Neural progenitor cell (in vitro differentiated cells): ENCODE measurements at regions not wholly inside any gene's neighbourhood (a gene's known extent, or its start where the extent isn't known, plus 50 kb on each side); places are given as distances from the start of the nearest gene placed in this dataset.

ENCODE experiments used
- DNase-seq: peaks from one replicate; pipeline ENCODE4 v3.0.0-alpha.2; 2016; ENCODE audit warnings: low spot score
- H2AFZ ChIP-seq: fragments of 200-600 bp; sonication (generic); replicated peaks from 2 replicates; pipeline ENCODE4 v1.6.1; 2016; ENCODE audit warnings: antibody characterized with exemption
- H3F3A ChIP-seq: fragments of 200-600 bp; sonication (generic); 2 replicates; pipeline ENCODE4 v1.6.1; 2016; ENCODE audit warnings: antibody characterized with exemption, low read depth
- H3K27ac ChIP-seq: fragments of 200-600 bp; sonication (generic); 2 replicates; pipeline ENCODE4 v1.5.1; 2016; ENCODE audit warnings: mild to moderate bottlenecking
- H3K27me3 ChIP-seq: fragments of 200-600 bp; sonication (generic); 2 replicates; pipeline ENCODE4 v1.6.1; 2016; ENCODE audit warnings: mild to moderate bottlenecking, moderate library complexity
- H3K36me3 ChIP-seq: fragments of 200-600 bp; sonication (generic); 2 replicates; pipeline ENCODE4 v1.5.1; 2016
- H3K4me1 ChIP-seq: fragments of 200-600 bp; sonication (generic); 2 replicates; pipeline ENCODE4 v1.6.1; 2016; ENCODE audit warnings: mixed run types
- H3K4me2 ChIP-seq: fragments of 200-600 bp; sonication (generic); 2 replicates; pipeline ENCODE4 v1.6.1; 2016
- H3K4me3 ChIP-seq: fragments of 200-600 bp; sonication (generic); 2 replicates; pipeline ENCODE4 v1.5.1; 2016
- H3K79me2 ChIP-seq: fragments of 200-600 bp; sonication (generic); 2 replicates; pipeline ENCODE4 v1.6.1; 2016; ENCODE audit warnings: low read depth
- H3K9ac ChIP-seq: fragments of 200-600 bp; sonication (generic); 2 replicates; pipeline ENCODE4 v1.6.1; 2016
- H3K9me3 ChIP-seq: fragments of 200-600 bp; sonication (generic); 2 replicates; pipeline ENCODE4 v1.5.1; 2016; ENCODE audit warnings: low read depth
- H4K20me1 ChIP-seq: fragments of 200-600 bp; sonication (generic); 2 replicates; pipeline ENCODE4 v1.6.1; 2016; ENCODE audit warnings: low read depth
- H3K27ac Mint-ChIP-seq: 3 replicates; pipeline ENCODE4 v1.8.0; 2021; ENCODE audit warnings: mixed read lengths
- H3K27me3 Mint-ChIP-seq: 2 replicates; pipeline ENCODE4 v1.8.0; 2022; ENCODE audit warnings: low read depth, mild to moderate bottlenecking, inconsistent platforms, moderate library complexity, mixed read lengths; ENCODE audit not compliant: insufficient read depth
- H3K36me3 Mint-ChIP-seq: 3 replicates; pipeline ENCODE4 v1.8.0; 2021; ENCODE audit warnings: mixed read lengths
- H3K4me1 Mint-ChIP-seq: 3 replicates; pipeline ENCODE4 v1.8.0; 2021; ENCODE audit warnings: mixed read lengths
- H3K4me3 Mint-ChIP-seq: 3 replicates; pipeline ENCODE4 v1.8.0; 2021; ENCODE audit warnings: mild to moderate bottlenecking, moderate library complexity, mixed read lengths
- H3K9me3 Mint-ChIP-seq: 3 replicates; pipeline ENCODE4 v1.8.0; 2020; ENCODE audit warnings: mixed read lengths
- EZH2 ChIP-seq: fragments of 200-600 bp; sonication (generic); IDR thresholded peaks from 2 replicates; pipeline ENCODE4 v1.6.1; 2017; ENCODE audit warnings: antibody characterized with exemption, mild to moderate bottlenecking, moderate library complexity
- EZH2phosphoT487 ChIP-seq: fragments of 200-600 bp; sonication (generic); IDR thresholded peaks from 2 replicates; pipeline ENCODE4 v1.6.1; 2017; ENCODE audit warnings: antibody characterized with exemption
- TF ChIP-seq, protein P1 (sequence below): fragments of 200-600 bp; sonication (generic); IDR thresholded peaks from 2 replicates; pipeline ENCODE4 v1.5.1; 2017; ENCODE audit warnings: antibody characterized with exemption, mild to moderate bottlenecking

DNA sequence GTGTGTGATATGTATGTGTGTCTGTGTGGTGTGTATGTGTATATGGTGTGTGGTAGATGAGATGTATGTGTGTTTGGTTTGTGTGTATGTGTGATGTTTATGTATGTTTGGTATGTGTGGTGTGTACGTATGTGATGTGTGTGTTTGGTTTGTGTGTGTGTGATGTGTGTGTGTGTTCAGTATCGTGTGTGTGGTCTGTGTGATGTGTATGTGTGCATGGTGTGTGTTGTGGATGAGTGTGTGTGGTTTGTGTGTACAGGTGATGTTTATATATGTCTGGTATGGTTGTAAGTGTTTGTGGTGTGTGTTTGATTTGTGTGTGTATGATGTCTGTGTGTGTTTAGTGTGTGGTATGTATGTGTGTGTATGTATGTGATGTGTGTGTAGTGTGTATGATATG, 199.4 kb downstream of the SUDS3 start:
- H3K9me3 Mint-ChIP-seq, result peaks cover 5% of the 10 kb centered on the region
- no peaks in the 10 kb centered on the region for H3K4me1 Mint-ChIP-seq
- no peaks in the 10 kb centered on the region for H3K27me3 Mint-ChIP-seq
- no peak overlapping the region for H3K4me3 Mint-ChIP-seq
- Histone ChIP-seq H3K4me1 (no peaks in the 10 kb centered on the region), H3K79me2 (no peaks in the 10 kb centered on the region), H3K36me3 (no peaks in the 10 kb centered on the region), H3K9ac (no peak overlapping the region), H3K4me3 (no peak overlapping the region), H3K4me2 (no peak overlapping the region), H3K9me3 (no peaks in the 10 kb centered on the region), H3F3A (no peaks in the 10 kb centered on the region), H2AFZ (no peak overlapping the region), H3K27me3 (no peaks in the 10 kb centered on the region), H3K27ac (no peak overlapping the region), H4K20me1 (no peaks in the 10 kb centered on the region)
- TF ChIP-seq EZH2, result no peak
- TF ChIP-seq, protein P1, sequence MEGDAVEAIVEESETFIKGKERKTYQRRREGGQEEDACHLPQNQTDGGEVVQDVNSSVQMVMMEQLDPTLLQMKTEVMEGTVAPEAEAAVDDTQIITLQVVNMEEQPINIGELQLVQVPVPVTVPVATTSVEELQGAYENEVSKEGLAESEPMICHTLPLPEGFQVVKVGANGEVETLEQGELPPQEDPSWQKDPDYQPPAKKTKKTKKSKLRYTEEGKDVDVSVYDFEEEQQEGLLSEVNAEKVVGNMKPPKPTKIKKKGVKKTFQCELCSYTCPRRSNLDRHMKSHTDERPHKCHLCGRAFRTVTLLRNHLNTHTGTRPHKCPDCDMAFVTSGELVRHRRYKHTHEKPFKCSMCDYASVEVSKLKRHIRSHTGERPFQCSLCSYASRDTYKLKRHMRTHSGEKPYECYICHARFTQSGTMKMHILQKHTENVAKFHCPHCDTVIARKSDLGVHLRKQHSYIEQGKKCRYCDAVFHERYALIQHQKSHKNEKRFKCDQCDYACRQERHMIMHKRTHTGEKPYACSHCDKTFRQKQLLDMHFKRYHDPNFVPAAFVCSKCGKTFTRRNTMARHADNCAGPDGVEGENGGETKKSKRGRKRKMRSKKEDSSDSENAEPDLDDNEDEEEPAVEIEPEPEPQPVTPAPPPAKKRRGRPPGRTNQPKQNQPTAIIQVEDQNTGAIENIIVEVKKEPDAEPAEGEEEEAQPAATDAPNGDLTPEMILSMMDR, result no peak
- TF ChIP-seq EZH2phosphoT487, result no peak
- H3K36me3 Mint-ChIP-seq, result no peaks in the 10 kb centered on the region
- H3K27ac Mint-ChIP-seq, result no peak overlapping the region
- DNase-seq, result no peak

DNA sequence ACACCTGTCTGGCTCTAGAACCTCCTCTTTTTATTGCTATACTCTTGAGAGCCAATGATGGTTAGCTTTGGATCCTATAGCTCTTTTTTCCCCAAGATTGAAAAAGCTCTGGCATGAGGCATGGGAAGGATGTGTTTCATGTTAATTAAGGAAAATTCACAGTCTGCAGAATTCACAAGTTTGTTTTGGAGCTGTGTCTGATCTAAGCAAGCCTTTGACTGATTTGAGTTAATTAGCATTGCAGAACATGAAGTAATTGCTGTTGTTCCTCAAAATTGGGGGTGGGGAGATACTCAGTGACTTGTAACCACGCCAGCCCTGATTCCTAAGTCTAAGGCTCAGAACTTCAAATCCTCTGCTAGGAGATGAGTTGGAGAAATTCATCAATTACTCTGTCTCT, 205.0 kb downstream of the SUDS3 start:
- Mint-ChIP-seq H3K4me1 (peaks cover 6% of the 10 kb centered on the region), H3K27ac (no peak overlapping the region)

DNA sequence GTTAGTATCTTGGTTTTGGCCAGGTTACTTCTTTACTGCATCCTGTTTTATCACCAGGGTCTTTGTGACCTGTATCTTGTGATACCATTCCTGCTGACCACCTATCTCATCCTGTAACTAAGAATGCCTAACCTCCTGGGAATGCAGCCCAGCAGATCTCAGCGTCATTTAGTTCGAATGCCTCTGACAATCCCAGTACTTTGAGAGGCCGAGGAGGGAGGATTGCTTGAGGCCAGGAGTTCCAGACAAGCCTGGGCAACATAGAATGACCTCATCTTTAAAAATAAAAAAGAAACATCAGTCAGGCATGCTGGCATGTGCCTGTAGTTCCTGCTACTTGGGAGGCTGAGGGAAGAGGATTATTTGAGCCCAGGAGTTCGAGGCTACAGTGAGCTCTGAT, 206.5 kb downstream of the SUDS3 start:
- Histone ChIP-seq H3K4me2 (no peak overlapping the region), H3K9ac (no peak overlapping the region), H3F3A (no peaks in the 10 kb centered on the region), H3K79me2 (no peaks in the 10 kb centered on the region), H4K20me1 (no peaks in the 10 kb centered on the region), H2AFZ (no peak overlapping the region), H3K4me1 (no peaks in the 10 kb centered on the region), H3K27me3 (no peaks in the 10 kb centered on the region), H3K9me3 (no peaks in the 10 kb centered on the region), H3K27ac (no peak overlapping the region), H3K36me3 (no peaks in the 10 kb centered on the region), H3K4me3 (no peak overlapping the region)
- no peak overlapping the region for H3K4me3 Mint-ChIP-seq
- no peak overlapping the region for H3K27ac Mint-ChIP-seq
- no peaks in the 10 kb centered on the region for H3K27me3 Mint-ChIP-seq
- TF ChIP-seq EZH2phosphoT487, result no peak
- TF ChIP-seq, protein P1, result no peak
- no peak for TF ChIP-seq EZH2
- no peak for DNase-seq
- H3K36me3 Mint-ChIP-seq, result no peaks in the 10 kb centered on the region
- no peaks in the 10 kb centered on the region for H3K9me3 Mint-ChIP-seq
- H3K4me1 Mint-ChIP-seq, result peaks cover 6% of the 10 kb centered on the region

More for the DNA sequence above, 205.0 kb downstream of the SUDS3 start:
- H3K9me3 Mint-ChIP-seq, result no peaks in the 10 kb centered on the region
- no peak overlapping the region for H3K9ac ChIP-seq
- H3K4me2 ChIP-seq, result no peak overlapping the region
- no peaks in the 10 kb centered on the region for H3K36me3 ChIP-seq
- no peaks in the 10 kb centered on the region for H3K79me2 ChIP-seq
- H3K27ac ChIP-seq, result no peak overlapping the region
- H3K4me3 ChIP-seq, result no peak overlapping the region
- H3F3A ChIP-seq, result no peaks in the 10 kb centered on the region
- no peak overlapping the region for H2AFZ ChIP-seq
- H4K20me1 ChIP-seq, result no peaks in the 10 kb centered on the region
- no peaks in the 10 kb centered on the region for H3K36me3 Mint-ChIP-seq
- no peaks in the 10 kb centered on the region for H3K27me3 ChIP-seq
- no peak overlapping the region for H3K4me3 Mint-ChIP-seq
- TF ChIP-seq, protein P1, result no peak
- TF ChIP-seq EZH2phosphoT487, result no peak
- TF ChIP-seq EZH2, result no peak
- no peaks in the 10 kb centered on the region for H3K27me3 Mint-ChIP-seq
- no peak for DNase-seq
- H3K9me3 ChIP-seq, result no peaks in the 10 kb centered on the region
- H3K4me1 ChIP-seq, result no peaks in the 10 kb centered on the region

DNA sequence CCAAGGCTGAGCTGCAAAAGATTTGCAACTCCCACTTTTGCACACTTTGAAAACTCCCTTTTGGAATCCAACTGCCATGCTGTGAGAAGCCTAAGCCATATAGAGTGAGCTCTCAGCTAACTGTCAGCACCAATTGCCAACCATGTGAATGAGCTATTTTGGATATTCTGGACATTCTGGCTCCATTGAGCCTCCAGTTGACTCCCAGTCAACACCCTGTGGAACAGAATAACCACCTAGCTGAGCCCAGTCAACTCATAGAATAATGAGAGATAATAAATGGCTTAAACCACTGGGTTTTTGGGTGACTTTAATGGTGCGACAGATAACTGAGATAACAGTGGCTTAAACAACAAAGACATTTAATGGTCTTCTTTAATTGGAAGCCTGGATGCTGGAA, 210.1 kb downstream of the SUDS3 start:
- no peaks in the 10 kb centered on the region for H3K36me3 Mint-ChIP-seq
- Histone ChIP-seq H3F3A (no peaks in the 10 kb centered on the region), H3K9me3 (no peaks in the 10 kb centered on the region), H3K9ac (no peak overlapping the region), H3K79me2 (no peaks in the 10 kb centered on the region), H3K27ac (no peak overlapping the region), H3K4me2 (no peak overlapping the region), H3K36me3 (no peaks in the 10 kb centered on the region), H2AFZ (no peak overlapping the region), H4K20me1 (no peaks in the 10 kb centered on the region), H3K4me1 (no peaks in the 10 kb centered on the region), H3K4me3 (no peak overlapping the region), H3K27me3 (no peaks in the 10 kb centered on the region)
- TF ChIP-seq EZH2phosphoT487 (no peak), EZH2 (no peak)
- TF ChIP-seq, protein P1, result no peak
- H3K9me3 Mint-ChIP-seq, result no peaks in the 10 kb centered on the region
- peaks cover 6% of the 10 kb centered on the region for H3K4me1 Mint-ChIP-seq
- H3K4me3 Mint-ChIP-seq, result no peak overlapping the region
- no peak overlapping the region for H3K27ac Mint-ChIP-seq
- peaks cover 8% of the 10 kb centered on the region for H3K27me3 Mint-ChIP-seq
- DNase-seq, result no peak
